GM12878 (cell line): ENCODE measurements at regions not wholly inside any gene's neighbourhood (a gene's known extent, or its start where the extent isn't known, plus 50 kb on each side); places are given as distances from the start of the nearest gene placed in this dataset.

Experiments used
- ATAC-seq: fragments of 200-7000 bp; cut with Tn5 transposase; 3 replicates; pipeline ENCODE4 v1.9.1; 2020; ENCODE audit warnings: mild to moderate bottlenecking, moderate library complexity
- BruUV-seq: library from RNA; stranded (reverse); fragments of 400-500 nt; replicated peaks from 2 replicates; lab custom pipeline; 2021; lab: Mats Ljungman, UMichigan
- CTCF ChIA-PET: fragments of 300-600 bp; sonication (Branson Sonifier 250); formaldehyde crosslinking; extraction: SDS; loops from one replicate; lab custom pipeline; 2021; ENCODE audit warnings: inconsistent platforms; lab: Yijun Ruan, JAX
- POLR2A ChIA-PET: fragments of 350-600 bp; formaldehyde crosslinking; extraction: SDS; loops from one replicate; lab custom pipeline; 2021; ENCODE audit warnings: inconsistent platforms; lab: Charles Lee
- RAD21 ChIA-PET: fragments of 300-600 bp; sonication (Branson Sonifier 250); formaldehyde crosslinking; loops from one replicate; lab custom pipeline; 2023; ENCODE audit warnings: antibody characterized with exemption; ENCODE audit not compliant: unreplicated experiment; lab: Charles Lee
- SMC1A ChIA-PET: fragments of 300-600 bp; sonication (Branson Sonifier 250); formaldehyde crosslinking; loops from one replicate; lab custom pipeline; 2023; ENCODE audit not compliant: unreplicated experiment, uncharacterized antibody; lab: Charles Lee
- DNase-seq: peaks from one replicate; pipeline ENCODE4 v3.0.0-alpha.2; 2011; ENCODE audit warnings: low read depth, low spot score
- FAIRE-seq: peaks from 3 replicates; lab custom pipeline; 2011; peaks lifted over from hg19 to GRCh38; lab: Jason Lieb, UNC
- H2AFZ ChIP-seq: 2 replicates; pipeline ENCODE4 v1.6.0; 2011; ENCODE audit warnings: low read depth, low read length, control low read depth; ENCODE audit not compliant: control insufficient read depth
- H3K27ac ChIP-seq: 2 replicates; pipeline ENCODE4 v1.5.1; 2011; ENCODE audit warnings: control low read depth; ENCODE audit not compliant: control insufficient read depth, insufficient read depth
- H3K27me3 ChIP-seq, 2 experiments: replicated peaks in 1 of 2; 2 replicates each; pipeline versions ENCODE4 v1.6.0 to v1.6.1; 2011; ENCODE audit warnings: low read length in 1 of 2; ENCODE audit not compliant: control insufficient read depth in 2 of 2, insufficient read depth in 2 of 2
- H3K36me3 ChIP-seq, 2 experiments: 2 replicates each; pipeline ENCODE4 v1.5.1; 2011; ENCODE audit warnings: low read length in 1 of 2; ENCODE audit not compliant: control insufficient read depth in 2 of 2, insufficient read depth in 2 of 2
- H3K4me1 ChIP-seq: 2 replicates; pipeline ENCODE4 v1.6.1; 2011; ENCODE audit warnings: mild to moderate bottlenecking, low read length, moderate library complexity, mixed read lengths; ENCODE audit not compliant: control insufficient read depth, insufficient read depth
- H3K4me2 ChIP-seq: 2 replicates; pipeline ENCODE4 v1.6.0; 2011; ENCODE audit warnings: control low read depth; ENCODE audit not compliant: control insufficient read depth, insufficient read depth
- H3K4me3 ChIP-seq: fragments of 200-600 bp; sonication (generic); 2 replicates; pipeline ENCODE4 v1.5.1; 2016
- H3K79me2 ChIP-seq: 2 replicates; pipeline ENCODE4 v1.6.0; 2011; ENCODE audit warnings: low read length; ENCODE audit not compliant: control insufficient read depth, insufficient read depth
- H3K9ac ChIP-seq: 2 replicates; pipeline ENCODE4 v1.8.0; 2011; ENCODE audit warnings: low read length, control low read depth, mixed read lengths; ENCODE audit not compliant: control insufficient read depth, insufficient read depth
- H3K9me3 ChIP-seq: replicated peaks from 3 replicates; pipeline ENCODE4 v1.5.1; 2011; ENCODE audit warnings: mild to moderate bottlenecking, low read length; ENCODE audit not compliant: control insufficient read depth, insufficient read depth
- H4K20me1 ChIP-seq: 2 replicates; pipeline ENCODE4 v1.6.0; 2011; ENCODE audit not compliant: control insufficient read depth, insufficient read depth
- BACH1 ChIP-seq: fragments of 450-650 bp; IDR thresholded peaks from 2 replicates; pipeline ENCODE4 v1.6.1; 2017; ENCODE audit warnings: mild to moderate bottlenecking, borderline replicate concordance
- BHLHE40 ChIP-seq, 2 experiments: fragments of 450-650 bp in 1 of 2; IDR thresholded peaks; 2 replicates each; pipeline ENCODE4 v1.6.1; 2011 to 2017; ENCODE audit warnings: low read depth in 2 of 2, borderline replicate concordance in 1 of 2, improper control_type of control experiment in 1 of 2, low read length in 1 of 2, mild to moderate bottlenecking in 1 of 2
- CEBPB ChIP-seq, 2 experiments: fragments of 150-350 bp in 1 of 2; IDR thresholded peaks; 2 replicates each; pipeline ENCODE4 v1.6.1; 2012 to 2014; ENCODE audit warnings: low read depth in 2 of 2, low read length in 2 of 2, borderline replicate concordance in 1 of 2, inconsistent platforms in 1 of 2
- ELK1 ChIP-seq: IDR thresholded peaks from 2 replicates; pipeline ENCODE4 v1.6.1; 2012; ENCODE audit warnings: low read depth, low read length, improper control_type of control experiment
- IRF4 ChIP-seq: IDR thresholded peaks from 2 replicates; pipeline ENCODE4 v1.6.1; 2011; ENCODE audit warnings: low read depth, low read length
- KDM1A ChIP-seq: fragments of 200-600 bp; sonication (generic); IDR thresholded peaks from 2 replicates; pipeline ENCODE4 v1.6.1; 2016; ENCODE audit warnings: borderline replicate concordance
- NFYA ChIP-seq: IDR thresholded peaks from 2 replicates; pipeline ENCODE4 v1.6.1; 2011; ENCODE audit warnings: low read depth, mild to moderate bottlenecking, low read length, improper control_type of control experiment, borderline replicate concordance
- NR2C1 ChIP-seq: fragments of 450-650 bp; IDR thresholded peaks from 2 replicates; pipeline ENCODE4 v1.6.1; 2017; ENCODE audit warnings: antibody characterized with exemption, mild to moderate bottlenecking, moderate library complexity
- TAF1 ChIP-seq: IDR thresholded peaks from 2 replicates; pipeline ENCODE4 v1.6.1; 2011; ENCODE audit warnings: mild to moderate bottlenecking, low read depth, low read length, borderline replicate concordance
- TCF7 ChIP-seq: IDR thresholded peaks from 2 replicates; pipeline ENCODE4 v1.6.1; 2014; ENCODE audit warnings: antibody characterized with exemption, borderline replicate concordance
- ZNF24 ChIP-seq: fragments of 450-650 bp; IDR thresholded peaks from 2 replicates; pipeline ENCODE4 v1.6.1; 2017; ENCODE audit warnings: antibody characterized with exemption, mild to moderate bottlenecking
- WGBS: methylation state at CpG from one replicate; pipeline ENCODE4 v1.1.6; 2016; ENCODE audit warnings: low lambda C conversion rate; ENCODE audit not compliant: insufficient replicate concordance, insufficient coverage; ENCODE audit errors: missing lambda C conversion rate; 5-methylcytosine and 5-hydroxymethylcytosine counted together
- in situ Hi-C: fragments of 300-500 bp; cut with MboI; formaldehyde crosslinking; loops from 9 replicates; pipeline ENCODE4 v1.14.3; 2018; ENCODE audit warnings: mixed read lengths
- intact Hi-C: fragments of 100-400 bp; cut with micrococcal nuclease; formaldehyde crosslinking; loops from one replicate; pipeline ENCODE4 v1.14.2; 2022; ENCODE audit not compliant: unreplicated experiment
- TF ChIP-seq, protein P1 (sequence below): fragments of 150-350 bp; IDR thresholded peaks from 2 replicates; pipeline ENCODE4 v1.6.1; 2014; ENCODE audit warnings: mild to moderate bottlenecking, low read depth, low read length
- TF ChIP-seq, protein P2 (sequence below): IDR thresholded peaks from 2 replicates; pipeline ENCODE4 v1.6.1; 2011; ENCODE audit warnings: low read depth, mild to moderate bottlenecking, low read length, moderate library complexity, borderline replicate concordance; ENCODE audit errors: extremely low read depth

DNA sequence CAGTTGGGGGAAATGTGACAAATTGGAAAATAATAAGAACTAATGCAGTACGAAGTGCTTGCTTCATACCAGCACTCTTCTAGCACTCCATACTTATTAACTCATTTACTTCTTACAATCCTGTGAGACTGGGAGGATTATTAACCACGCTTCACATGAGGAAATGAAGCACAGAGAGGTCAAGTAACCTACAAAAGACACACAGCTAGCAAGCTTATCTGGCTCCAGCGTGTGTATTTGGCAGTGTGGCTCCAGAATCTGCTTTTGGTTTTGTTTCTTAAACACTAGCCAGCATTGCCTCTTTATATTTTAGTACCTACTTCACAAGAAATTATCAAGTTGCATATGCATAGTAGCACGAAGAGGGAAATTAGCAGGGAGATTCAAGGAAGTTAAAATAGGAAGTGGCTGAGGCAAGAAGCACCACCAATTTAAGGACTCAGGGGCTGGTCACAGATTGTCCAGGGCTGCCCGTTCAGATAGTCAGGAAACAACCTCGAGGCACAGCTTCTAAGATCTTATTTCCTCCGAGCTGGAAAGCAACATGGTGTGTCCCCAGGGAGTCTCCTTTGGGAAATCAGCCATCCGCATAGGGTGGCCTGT is 302.7 kb upstream of the PRDM1 start:
- CTCF ChIA-PET: no interaction called here
- SMC1A ChIA-PET: interaction anchor here (0.9 kb wide), 1 partner anchor 9 kb away, joined by 3 read pairs; no protein-coding TSS in a partner anchor
- Histone ChIP-seq H3K79me2 (no peaks in the 10 kb centered on the region), H3K36me3 (no peaks in the 10 kb centered on the region), H2AFZ (no peak overlapping the region), H3K4me3 (no peak overlapping the region), H3K4me1 (peaks cover 22% of the 10 kb centered on the region), H4K20me1 (no peaks in the 10 kb centered on the region), H3K9ac (no peak overlapping the region), H3K4me2 (no peak overlapping the region), H3K27me3 (no peaks in the 10 kb centered on the region), H3K27ac (no peak overlapping the region), H3K9me3 (peaks cover 16% of the 10 kb centered on the region)
- no peak for FAIRE-seq
- no peak for TF ChIP-seq ELK1
- no TSS peak for BruUV-seq
- DNase-seq: no peak
- intact Hi-C loops: no loop called here
- WGBS: 69% methylated on average over 8 of the region's 8 CpGs
- RAD21 ChIA-PET: interaction anchor here (0.6 to 0.7 kb wide), 2 partner anchors 352 to 1688 kb away, joined by 3 read pairs; no protein-coding TSS in a partner anchor
- ATAC-seq: no peak
- in situ Hi-C loops: no loop called here
- POLR2A ChIA-PET: interaction anchor here (0.5 to 1.6 kb wide), 2 partner anchors 20 to 1869 kb away, joined by 4 read pairs; no protein-coding TSS in a partner anchor

DNA sequence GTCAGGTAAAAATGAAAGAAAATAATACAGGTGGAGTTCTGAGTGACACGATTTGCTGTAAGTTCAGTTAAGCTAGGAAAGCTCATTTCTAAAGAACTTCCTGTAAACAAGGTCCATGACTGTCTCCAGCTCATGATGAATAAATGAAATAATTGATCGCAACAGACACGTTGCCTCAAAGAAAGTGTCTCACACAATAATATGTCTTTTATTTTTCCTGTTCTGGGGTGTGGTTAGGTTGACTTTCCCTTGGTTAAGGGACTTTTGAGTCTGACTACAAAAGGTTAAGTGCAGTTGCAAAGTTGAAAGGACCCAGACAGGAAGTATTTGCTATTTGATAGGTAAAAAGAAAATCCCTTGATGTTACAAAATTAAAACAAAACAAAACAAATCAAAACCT is 304.2 kb upstream of the PRDM1 start:
- in situ Hi-C loops: no loop called here
- SMC1A ChIA-PET: interaction anchor here (0.9 to 1.1 kb wide), 3 partner anchors 14 to 442 kb away, joined by 4 read pairs; no protein-coding TSS in a partner anchor
- no TSS peak for BruUV-seq
- no peak for DNase-seq
- Histone ChIP-seq H3K79me2 (no peaks in the 10 kb centered on the region), H2AFZ (no peak overlapping the region)
- TF ChIP-seq, protein P1, sequence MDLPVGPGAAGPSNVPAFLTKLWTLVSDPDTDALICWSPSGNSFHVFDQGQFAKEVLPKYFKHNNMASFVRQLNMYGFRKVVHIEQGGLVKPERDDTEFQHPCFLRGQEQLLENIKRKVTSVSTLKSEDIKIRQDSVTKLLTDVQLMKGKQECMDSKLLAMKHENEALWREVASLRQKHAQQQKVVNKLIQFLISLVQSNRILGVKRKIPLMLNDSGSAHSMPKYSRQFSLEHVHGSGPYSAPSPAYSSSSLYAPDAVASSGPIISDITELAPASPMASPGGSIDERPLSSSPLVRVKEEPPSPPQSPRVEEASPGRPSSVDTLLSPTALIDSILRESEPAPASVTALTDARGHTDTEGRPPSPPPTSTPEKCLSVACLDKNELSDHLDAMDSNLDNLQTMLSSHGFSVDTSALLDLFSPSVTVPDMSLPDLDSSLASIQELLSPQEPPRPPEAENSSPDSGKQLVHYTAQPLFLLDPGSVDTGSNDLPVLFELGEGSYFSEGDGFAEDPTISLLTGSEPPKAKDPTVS: no peak
- TF ChIP-seq IRF4 (no peak), NFYA (no peak), BACH1 (no peak), BHLHE40 (IDR thresholded peaks at IDR 0.05; ENCODE audit: borderline replicate concordance in 1 of 2, low read depth in 2 of 2, low read length in 1 of 2) (no peak), TAF1 (no peak), KDM1A (no peak), ZNF24 (no peak), NR2C1 (no peak), TCF7 (no peak), CEBPB (IDR thresholded peaks at IDR 0.05; ENCODE audit: borderline replicate concordance in 1 of 2, low read depth in 2 of 2, low read length in 2 of 2) (no peak)
- TF ChIP-seq, protein P2, sequence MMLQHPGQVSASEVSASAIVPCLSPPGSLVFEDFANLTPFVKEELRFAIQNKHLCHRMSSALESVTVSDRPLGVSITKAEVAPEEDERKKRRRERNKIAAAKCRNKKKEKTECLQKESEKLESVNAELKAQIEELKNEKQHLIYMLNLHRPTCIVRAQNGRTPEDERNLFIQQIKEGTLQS: no peak
- TF ChIP-seq, all 136 proteins: peak for 0
- ChIA-PET RAD21 (no interaction called here), POLR2A (no interaction called here), CTCF (interaction anchor here (0.6 to 1.9 kb wide), 3 partner anchors 9 to 233 kb away, joined by 3 to 7 read pairs (median 3); no protein-coding TSS in a partner anchor)
- Histone ChIP-seq H3K27me3 (no peaks in the 10 kb centered on the region), H3K4me3 (no peak overlapping the region), H3K9me3 (peaks cover 6% of the 10 kb centered on the region; the same call in 2 of the 3 replicates), H3K27ac (no peak overlapping the region), H3K4me2 (no peak overlapping the region), H4K20me1 (no peaks in the 10 kb centered on the region), H3K4me1 (peaks cover 13% of the 10 kb centered on the region), H3K36me3 (no peaks in the 10 kb centered on the region), H3K9ac (no peak overlapping the region)
- 49% methylated on average over 3 of the region's 3 CpGs for WGBS
- intact Hi-C loops: no loop called here
- ATAC-seq: no peak
- no peak for FAIRE-seq
